ENCODE measurements at regions not wholly inside any gene's neighbourhood (a gene's known extent, or its start where the extent isn't known, plus 50 kb on each side); places are given as distances from the start of the nearest gene placed in this dataset.

DNA sequence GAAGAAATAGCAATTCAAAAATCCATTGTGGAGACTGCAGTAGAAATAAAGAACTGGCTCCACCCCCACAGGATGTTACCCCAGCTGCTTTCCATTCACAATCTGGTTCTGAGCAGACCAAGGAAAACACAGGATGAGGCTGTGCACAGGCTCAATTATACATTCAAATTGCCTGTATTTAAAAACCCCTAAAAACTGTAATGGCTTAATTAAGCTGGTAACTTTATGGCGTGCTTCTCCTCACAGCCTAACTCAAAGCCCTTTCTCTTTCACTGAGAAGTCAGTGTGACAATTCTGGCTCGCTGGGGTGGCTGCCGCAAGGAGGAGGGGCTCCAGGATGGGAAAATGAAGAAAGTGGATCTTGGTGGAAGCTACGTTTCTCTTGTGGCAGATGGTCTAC is 1191.1 kb downstream of the SORCS1 start:
- peak; percentile 44 for DNase-seq

GRCh38 chr10:105971460-105971859 is 1193.0 kb downstream of the SORCS1 start:
- DNase-seq = no peak

DNA sequence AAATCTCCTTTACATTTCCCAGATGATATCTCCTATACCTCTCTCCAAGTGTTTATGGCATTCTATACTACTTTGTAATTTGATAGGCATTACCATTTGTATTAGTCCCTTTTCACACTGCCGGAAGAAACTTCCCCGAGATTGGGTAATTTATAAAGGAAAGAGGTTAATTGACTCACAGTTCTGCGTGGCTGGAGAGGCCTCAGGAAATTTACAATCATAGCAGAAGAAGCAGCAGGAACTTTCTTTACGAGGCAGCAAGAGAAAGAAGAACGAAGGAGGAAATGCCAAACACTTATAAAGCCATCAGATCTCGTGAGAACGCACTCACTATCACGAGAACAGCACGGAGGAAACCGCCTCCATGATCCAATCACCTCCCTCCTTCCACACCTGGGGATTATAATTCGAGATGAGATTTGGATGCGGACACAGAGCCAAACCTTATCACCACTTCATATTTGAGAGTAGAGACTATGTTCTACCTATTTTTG is 1194.6 kb downstream of the SORCS1 start:
- no peak for DNase-seq

DNA sequence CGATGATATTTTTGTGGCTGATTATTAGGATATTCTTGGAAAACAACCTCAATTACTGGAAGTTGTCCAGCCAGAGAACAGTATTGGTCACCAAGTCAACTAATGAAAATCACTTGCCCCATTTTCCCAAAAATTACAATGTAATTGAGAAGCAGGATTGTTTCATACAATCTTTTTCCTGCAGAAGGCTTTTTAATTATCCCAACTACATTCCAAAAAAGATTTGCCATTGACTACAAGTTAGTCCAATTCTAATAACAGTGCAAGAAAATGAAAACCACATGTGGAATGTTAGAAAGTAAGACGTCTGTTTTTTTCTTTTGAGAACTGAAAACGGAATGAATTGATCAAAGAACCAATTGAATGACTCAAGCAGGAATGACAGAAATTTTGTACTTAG is 1195.8 kb downstream of the SORCS1 start:
- DNase-seq = no peak

- DNase-seq = no peak
Measured at GRCh38 chr10:105967256-105967655, 1197.2 kb downstream of the SORCS1 start.

DNA sequence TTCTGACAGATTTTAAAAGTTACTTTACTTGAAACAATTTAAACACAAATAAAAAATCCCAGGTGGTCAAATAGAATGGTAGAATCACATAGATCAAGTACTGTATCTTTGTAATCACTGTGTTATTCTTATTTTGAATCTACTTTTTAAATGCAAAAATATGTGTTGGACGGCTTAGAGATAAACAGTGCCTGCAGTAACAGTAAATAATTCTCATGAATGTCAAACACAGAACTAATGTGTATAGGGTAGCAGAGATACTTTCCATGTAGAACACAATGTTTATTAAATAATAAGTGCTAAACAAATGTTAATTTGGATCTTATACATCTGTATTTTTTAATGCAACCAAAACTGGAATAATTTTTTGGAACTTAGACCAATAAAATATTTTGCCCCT is 1199.4 kb downstream of the SORCS1 start:
- no peak for DNase-seq

GRCh38 chr10:105964009-105964408 is 1200.5 kb downstream of the SORCS1 start:
- DNase-seq = no peak

DNA sequence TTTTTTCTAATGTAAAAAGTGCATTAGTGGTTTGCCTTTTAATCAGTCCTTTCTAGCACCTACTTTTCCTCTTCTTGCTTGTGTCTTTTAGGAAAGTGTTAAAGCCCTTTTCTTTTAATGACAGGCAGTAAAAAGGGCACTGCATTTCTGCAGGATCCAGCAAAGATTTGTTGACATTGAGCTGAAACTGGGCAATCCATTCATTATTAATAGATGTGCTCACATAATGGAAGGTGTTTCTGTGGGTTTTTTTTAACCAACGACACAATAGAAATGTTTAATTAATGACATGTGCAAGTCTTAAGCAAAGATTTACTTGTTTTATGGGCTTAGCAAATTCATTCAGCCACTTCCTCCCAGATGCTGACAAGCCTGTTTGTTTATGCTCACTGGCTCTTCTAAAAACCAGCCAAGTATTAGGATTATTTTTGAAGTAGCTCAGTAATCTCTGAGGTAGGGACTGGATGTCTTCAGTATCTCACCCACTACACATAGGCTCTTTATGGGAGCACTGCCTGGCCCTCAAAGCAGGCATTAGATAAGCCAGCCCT is 1201.1 kb downstream of the SORCS1 start:
- DNase-seq = no peak

DNA sequence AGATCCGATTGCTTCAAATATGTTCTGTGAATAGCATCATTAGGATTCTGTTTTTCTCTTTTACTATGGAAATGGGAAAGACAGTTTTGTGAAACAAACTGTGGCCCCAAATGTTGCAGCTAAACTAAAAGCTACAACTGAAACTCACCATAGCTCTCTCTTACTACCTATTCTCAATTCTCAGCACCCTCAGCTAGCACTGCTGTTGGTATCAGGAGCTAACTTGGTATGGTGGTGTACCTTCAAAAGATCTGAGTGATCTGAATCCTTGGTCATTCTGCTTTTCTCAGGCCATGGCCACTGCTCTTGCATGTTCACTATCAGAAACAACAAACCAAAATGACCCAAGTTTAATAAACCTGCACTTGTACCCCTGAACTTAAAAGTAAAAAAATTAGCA is 1208.0 kb downstream of the SORCS1 start:
- no peak for DNase-seq

DNA sequence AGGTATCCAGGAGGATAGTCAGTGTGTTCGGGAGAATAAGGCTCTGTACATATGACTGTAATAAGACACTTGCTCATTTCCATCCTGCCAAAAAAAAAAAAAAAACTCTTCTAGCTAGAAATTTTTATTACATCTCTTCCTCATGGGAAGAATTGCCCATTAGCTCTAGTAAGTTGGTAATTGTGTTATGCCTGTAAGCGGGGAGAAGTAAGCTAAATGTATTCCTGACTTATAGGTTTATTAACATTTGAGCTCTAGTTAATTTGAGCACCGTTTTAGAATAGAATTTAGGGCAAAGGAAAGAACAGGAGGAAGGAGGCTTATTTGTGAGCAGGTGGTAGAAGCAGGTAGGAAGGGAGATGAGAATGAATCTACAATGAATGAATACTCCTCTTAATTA is 1210.6 kb downstream of the SORCS1 start:
- no peak for DNase-seq

DNA sequence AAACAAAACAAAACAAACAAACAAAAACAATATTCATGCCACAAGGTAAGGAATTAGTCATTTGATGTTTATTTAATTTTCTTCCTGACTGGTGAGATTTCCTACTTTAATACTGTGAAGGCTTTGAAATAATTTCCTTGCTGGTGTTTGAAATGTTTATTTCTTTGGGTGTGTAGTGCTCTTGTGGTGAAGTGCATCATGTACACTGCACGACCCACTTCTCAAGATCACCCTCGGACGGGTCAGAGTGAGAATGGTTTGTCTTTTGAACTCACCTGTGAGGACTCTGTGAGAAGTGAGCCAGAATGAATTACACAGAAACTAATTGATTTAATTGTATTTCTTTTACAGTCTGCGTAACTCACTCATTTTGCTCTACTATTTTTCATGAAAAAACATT is 1211.5 kb downstream of the SORCS1 start:
- DNase-seq = no peak

GRCh38 chr10:105952153-105952552 is 1212.4 kb downstream of the SORCS1 start:
- DNase-seq = peak; percentile 26

- peak; percentile 59 for DNase-seq
Measured at GRCh38 chr10:105950410-105950809, 1214.1 kb downstream of the SORCS1 start.

- DNase-seq = peak; percentile 39
Measured at GRCh38 chr10:105949721-105950120, 1214.8 kb downstream of the SORCS1 start.

GRCh38 chr10:105925045-105925785 is 1239.3 kb downstream of the SORCS1 start:
- no peak for DNase-seq

DNA sequence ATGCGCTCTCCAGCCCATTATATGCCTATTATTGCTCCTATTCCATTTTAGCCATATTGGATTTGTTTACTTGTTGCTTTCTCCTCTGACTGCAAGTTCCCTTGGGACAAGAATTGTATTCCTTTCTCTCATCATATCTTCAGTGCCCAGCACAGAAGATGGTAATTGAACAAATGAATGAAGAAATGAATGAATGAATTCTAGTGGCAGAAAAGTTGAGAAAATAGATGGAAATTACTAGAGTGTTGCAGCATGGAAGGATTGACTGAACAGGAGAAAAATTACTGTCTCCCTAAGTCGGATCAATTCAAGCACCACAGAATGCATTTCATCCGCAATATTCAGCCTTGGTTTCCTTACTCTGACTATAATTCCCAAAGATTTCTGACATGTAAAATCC is 1243.2 kb downstream of the SORCS1 start:
- DNase-seq = no peak

DNA sequence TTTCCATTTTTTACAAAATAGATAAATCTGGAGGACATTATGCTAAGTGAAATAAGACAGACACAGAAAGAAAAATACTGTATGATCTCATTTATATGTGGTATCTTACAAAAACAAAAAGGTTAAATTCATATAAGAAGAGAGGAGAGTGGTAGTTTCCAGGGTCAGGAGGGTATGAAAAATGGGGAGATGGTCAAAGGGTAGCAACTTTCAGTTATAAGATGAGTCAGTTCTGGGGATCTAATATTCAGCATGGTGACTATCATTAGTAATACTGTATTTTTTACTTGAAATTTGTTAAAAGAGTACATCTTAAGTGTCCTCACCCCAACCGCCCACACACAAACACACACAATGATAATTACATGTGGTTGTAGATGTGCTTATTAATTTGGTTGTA is 1250.1 kb downstream of the SORCS1 start:
- DNase-seq = no peak

- DNase-seq = no peak
Measured at GRCh38 chr10:105908701-105909100, 1255.8 kb downstream of the SORCS1 start.

DNA sequence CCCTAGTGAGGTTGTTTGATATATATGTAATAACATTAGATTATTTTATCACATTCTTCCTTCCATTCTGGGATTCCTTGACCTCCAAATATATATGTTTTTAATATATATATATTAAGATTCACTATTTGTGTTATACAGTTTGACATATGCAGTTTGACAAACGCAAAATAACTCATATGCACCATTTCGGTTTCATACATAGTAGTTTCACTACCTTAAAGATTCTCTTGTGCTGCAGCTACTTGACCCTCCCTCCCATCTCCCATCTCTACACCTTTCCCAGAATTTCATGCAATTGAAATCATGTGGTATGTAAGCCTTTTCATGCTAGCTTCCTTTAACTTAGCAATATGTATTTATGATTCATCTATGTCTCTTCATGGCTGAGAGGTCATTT is 1244.4 kb downstream of the SORCS3 start:
- no peak for DNase-seq

- DNase-seq = no peak
Measured at GRCh38 chr10:105879401-105879800, 1238.3 kb downstream of the SORCS3 start.

- DNase-seq = no peak
Measured at GRCh38 chr10:105875050-105875449, 1234.0 kb downstream of the SORCS3 start.

DNA sequence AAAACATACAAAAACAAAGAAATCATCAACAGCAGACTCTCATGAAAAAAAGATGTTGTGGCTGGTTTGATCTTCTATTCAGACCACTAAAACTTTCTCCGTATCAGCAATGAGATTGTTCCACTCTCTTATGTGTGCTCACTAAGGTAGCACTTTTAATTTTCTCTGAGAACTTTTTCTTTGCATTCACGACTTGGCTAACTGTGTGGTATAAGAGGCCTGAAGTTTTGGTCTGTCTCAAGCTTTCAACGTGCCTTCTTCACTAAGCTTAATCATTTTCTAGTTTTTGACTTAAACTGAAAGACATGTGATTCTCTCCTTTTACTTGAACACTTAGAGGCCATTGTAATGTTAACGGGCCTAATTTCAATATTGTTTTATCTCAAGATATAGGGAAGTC is 1231.6 kb downstream of the SORCS3 start:
- DNase-seq = no peak

- no peak for DNase-seq
Measured at GRCh38 chr10:105868935-105869334, 1227.8 kb downstream of the SORCS3 start.

- DNase-seq = no peak
Measured at GRCh38 chr10:105864854-105865253, 1223.8 kb downstream of the SORCS3 start.
